GM18508 (cell line): ENCODE measurements at regions not wholly inside any gene's neighbourhood (a gene's known extent, or its start where the extent isn't known, plus 50 kb on each side); places are given as distances from the start of the nearest gene placed in this dataset.

ENCODE experiments used
- ATAC-seq: cut with Tn5 transposase; IDR thresholded peaks from one replicate; pipeline ENCODE4 v1.9.1; 2021; ENCODE audit warnings: moderate number of reproducible peaks; ENCODE audit not compliant: insufficient read depth, unreplicated experiment

DNA sequence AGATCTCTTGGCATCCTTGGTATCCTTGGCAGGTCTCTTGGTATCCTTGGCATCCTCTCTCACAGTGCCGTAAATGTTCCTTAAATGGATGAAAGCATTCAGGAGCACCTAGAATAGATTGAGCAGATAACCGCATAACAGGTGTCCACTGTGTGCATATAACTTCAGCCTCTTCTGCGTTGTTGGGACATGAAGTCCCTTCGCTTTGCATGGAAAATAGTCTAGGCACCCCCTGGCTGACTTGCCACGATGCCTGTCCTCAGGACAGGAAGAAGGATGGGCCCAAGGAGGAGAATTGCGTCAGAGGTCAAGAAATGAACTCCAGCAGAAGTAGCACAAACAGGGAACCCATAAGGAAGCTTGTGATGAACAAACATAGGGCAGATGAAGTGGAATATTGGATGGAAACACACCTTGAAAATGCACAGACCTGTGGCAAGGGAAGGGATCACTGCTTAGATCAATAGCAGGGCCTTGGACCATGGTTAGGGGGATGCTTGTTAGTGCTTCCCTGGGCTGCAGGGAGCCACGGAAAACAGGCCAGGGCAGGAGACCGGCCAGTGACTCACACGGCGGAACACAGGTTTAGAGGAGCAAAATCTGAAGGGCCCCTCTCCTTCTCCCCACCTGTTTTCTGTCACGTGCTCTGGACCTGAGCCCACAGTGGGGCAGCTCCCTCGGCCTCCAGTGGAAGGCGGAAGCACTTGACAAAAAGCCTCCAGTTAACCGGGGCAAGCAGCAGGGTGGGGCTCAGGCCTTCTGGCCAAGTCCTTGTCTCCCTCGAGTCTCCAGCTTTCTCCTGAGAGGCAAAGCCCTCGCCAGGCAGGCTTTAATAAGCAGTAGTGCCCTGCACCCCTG lies 99.2 kb upstream of the ASAP2 start:
- ATAC-seq: no peak

GRCh38 chr2:9106338-9107167 lies 100.1 kb upstream of the ASAP2 start:
- ATAC-seq: no peak

GRCh38 chr2:9105601-9106337 lies 100.8 kb upstream of the ASAP2 start:
- no peak for ATAC-seq

DNA sequence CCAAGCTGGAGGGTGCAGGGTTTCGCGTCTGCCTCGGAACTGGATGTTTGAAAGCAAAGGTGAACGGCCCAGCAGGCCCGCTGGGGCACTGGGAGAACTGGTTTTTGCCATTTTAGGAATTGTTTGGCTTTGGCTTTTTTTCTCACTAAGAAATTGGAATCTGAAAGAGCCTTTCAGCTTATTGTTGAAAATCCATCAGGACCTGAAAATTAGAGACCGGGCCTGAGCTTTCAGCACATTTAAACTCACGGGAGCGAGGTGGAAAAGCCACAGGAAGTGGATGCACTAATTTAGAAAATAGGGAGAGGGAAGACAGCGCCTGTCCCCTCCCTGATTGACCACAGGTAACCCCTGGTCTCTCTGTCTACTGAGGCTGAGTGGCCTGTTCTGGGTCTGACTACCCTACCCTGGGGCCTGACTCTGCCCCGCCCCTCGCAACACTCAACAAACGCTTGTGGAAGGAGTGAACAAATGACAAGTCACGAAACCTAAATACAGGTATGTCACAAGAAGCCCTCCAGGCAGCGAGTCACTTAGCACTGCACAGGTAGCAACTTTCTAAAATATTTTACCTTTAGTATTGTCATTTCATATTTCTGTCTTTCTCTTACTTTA lies 100.3 kb upstream of the MBOAT2 start:
- ATAC-seq: no peak

GRCh38 chr2:9102861-9103662 lies 99.6 kb upstream of the MBOAT2 start:
- ATAC-seq: no peak

GRCh38 chr2:9101763-9102425 lies 98.4 kb upstream of the MBOAT2 start:
- ATAC-seq: no peak

- ATAC-seq: peak; percentile 50
Observed at GRCh38 chr2:9100080-9100876, 96.8 kb upstream of the MBOAT2 start.

DNA sequence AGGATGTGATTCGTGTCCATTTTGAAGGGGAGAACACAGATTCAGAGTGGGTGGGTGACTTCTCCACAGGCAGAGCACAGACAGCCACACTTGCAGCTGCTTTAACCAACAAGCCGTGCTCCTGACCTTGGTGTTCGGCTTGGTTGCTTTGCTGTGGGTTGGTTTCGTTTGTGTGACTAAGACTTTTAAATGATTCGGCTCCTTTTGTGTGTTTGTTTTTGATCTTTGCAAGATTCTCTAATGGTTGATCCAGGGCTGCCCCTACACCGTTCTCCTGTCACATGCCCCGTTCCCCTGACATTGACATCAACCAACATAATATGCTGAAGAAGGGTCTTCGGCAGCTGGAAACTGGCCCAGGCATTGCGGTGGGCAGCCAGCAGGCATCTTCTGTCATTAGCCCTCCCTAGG lies 95.9 kb upstream of the MBOAT2 start:
- ATAC-seq: no peak

DNA sequence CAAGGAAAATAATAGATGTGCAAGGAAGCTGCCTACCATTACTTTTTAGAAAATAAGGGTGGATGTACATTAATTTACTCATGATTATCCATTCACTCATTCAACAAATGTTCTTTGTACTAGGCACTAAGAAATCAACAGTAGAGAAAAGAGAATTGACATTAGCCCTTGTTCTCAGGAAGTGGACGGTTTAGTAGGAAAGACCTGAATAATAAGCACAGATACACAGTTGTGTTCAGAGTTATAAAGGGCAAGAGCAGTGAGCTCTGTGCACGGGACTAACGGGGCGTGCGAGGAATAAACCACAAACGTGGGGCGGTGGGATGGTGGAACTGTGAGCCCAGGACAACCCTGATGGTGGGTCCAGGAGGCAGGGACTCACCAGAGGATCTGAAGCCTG lies 94.4 kb upstream of the MBOAT2 start:
- ATAC-seq: no peak

DNA sequence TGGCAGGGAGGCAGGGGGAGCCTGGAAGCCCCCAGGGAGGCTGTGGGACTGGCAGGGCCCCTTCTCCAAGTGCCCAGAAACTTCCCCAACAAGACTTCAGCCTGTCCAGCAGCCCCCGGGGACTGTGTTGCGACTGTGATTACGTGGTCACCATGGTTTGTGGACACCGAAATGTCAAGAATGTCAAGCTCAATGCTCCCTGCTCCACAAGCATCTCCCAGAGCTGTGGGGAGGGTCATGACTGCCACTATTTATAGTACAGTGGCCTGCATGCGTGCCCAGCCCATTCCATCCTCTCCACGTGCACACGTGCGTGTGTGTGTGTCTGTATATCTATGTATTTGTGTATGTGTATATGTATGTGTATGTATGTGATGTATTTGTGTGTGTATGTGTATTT lies 93.8 kb upstream of the MBOAT2 start:
- no peak for ATAC-seq

- no peak for ATAC-seq
Observed at GRCh38 chr2:9096761-9097160, 93.3 kb upstream of the MBOAT2 start.

GRCh38 chr2:9095690-9096089 lies 92.2 kb upstream of the MBOAT2 start:
- ATAC-seq: no peak

DNA sequence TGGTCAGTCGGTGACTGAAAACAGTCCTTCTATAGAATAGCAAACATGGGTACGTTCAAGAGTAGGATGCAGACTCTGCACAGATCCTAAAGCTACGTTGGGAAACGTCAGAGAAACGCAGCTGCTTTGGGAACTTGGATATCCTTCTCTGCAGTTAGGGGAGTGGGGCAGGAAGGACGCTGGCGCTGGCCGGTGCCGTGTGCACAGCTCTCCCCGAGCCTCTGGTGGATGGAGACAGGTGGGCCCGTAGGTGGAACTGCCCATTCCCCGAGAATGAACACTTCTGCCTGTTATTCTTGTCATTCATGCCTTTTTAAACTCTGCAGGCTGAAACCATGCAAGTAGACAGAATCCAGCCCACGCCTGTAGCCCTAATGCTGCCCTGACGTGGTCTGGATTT lies 91.7 kb upstream of the MBOAT2 start:
- ATAC-seq: no peak

DNA sequence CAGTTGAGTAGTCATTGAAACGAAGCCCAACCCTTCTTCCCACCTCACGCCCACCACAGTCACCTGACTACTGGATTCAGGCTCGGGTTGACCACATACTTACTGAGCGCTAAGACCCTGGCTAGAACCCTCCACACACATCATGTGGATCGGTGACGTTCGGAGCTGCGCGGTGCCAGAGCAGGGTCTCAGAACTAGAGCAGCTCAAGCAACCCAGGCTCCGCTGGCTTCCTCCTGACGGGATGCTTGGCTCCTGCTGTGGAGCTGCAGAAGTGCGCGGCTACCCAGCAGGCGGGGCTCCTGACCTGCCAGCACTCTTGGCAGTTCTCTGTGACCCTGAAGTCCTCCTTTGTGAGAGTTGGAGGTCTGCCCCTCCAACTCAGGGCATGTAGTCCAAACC lies 90.6 kb upstream of the MBOAT2 start:
- ATAC-seq: no peak

DNA sequence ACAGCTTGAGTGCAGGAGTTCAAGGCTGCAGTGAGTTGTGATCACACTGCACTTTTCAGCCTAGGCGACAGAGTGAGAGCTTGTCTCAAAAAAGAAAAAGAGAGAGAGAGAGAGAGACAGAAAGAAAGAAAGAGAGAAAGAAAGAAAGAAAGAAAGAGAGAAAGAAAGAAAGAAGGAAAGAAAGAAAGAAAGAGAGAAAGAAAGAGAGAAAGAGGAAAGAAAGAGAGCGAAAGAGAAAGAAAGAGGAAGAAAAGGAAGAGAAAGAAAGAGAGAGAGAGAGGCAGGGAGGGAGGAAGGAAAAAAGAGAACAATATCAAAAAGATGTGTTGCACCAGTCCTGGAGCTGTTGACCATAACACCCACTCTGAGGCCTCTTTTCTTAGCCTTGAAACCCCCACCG lies 89.8 kb upstream of the MBOAT2 start:
- peak; percentile 9 for ATAC-seq

DNA sequence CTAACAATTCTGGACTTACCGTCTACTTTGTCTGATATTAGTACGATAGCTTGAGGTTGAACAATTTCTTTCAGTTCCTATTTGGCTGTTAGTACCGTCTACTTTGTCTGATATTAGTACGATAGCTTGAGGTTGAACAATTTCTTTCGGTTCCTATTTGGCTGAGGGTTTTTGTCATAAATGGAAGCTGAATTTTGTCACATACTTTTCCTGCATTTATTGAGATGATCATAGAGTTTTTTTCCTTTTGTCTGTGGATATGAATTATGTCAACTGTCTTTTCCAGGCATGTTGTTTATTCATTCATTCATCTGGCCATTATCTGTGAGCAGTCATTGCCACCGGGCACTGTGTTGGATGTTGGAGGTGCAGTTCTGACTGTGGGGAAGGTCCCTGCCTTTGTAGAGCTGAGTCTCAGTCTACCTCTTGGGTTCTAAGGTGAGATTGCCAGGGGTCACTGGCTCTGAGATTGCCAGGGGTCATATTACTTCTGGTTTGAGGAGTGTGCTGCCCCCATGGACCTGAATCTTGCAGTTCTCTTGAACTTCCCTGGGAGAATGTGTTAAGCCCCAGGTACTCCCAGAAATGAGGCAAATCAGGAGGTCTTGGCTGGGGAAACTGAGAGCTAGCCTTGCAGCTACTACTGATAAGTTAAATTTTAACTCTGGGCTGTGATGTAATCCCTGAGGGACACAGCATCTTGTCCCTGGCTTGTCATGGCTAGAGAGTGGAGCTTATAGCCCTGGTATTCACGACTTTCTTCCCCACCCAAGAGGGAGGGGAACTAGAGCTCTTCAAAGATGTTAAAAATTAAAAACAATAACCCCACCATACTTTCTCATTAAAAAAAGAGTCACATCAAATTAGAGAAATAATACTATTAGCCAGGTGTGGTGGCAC lies 89.1 kb upstream of the MBOAT2 start:
- peak; percentile 68 for ATAC-seq

- no peak for ATAC-seq
Observed at GRCh38 chr2:9091811-9092210, 88.3 kb upstream of the MBOAT2 start.
